PC-3 (cell line): ENCODE measurements at regions not wholly inside any gene's neighbourhood (a gene's known extent, or its start where the extent isn't known, plus 50 kb on each side); places are given as distances from the start of the nearest gene placed in this dataset.

Experiments used
- ATAC-seq: fragments of 200-7000 bp; cut with Tn5 transposase; 2 replicates; pipeline ENCODE4 v1.9.1; 2020; ENCODE audit warnings: mild to moderate bottlenecking, moderate library complexity
- BruUV-seq: library from RNA; stranded (reverse); fragments of 400-500 nt; replicated peaks from 2 replicates; lab custom pipeline; 2021; lab: Mats Ljungman, UMichigan
- CTCF ChIA-PET: fragments of 300-600 bp; sonication (Branson Sonifier 250); formaldehyde crosslinking; loops from one replicate; lab custom pipeline; 2022; ENCODE audit warnings: antibody characterized with exemption; lab: Charles Lee
- POLR2A ChIA-PET: fragments of 300-600 bp; sonication (Branson Sonifier 250); formaldehyde crosslinking; loops from one replicate; lab custom pipeline; 2022; ENCODE audit warnings: antibody characterized with exemption; ENCODE audit not compliant: unreplicated experiment; lab: Charles Lee
- DNase-seq: peaks from one replicate; pipeline ENCODE4 v3.0.0-alpha.2; 2015
- H2AFZ ChIP-seq: fragments of 300-600 bp; sonication (generic); 2 replicates; pipeline ENCODE4 v1.6.0; 2016; ENCODE audit warnings: antibody characterized with exemption, low read length
- H3F3A ChIP-seq: fragments of 300-600 bp; sonication (generic); one replicate; pipeline ENCODE4 v1.6.0; 2017; ENCODE audit warnings: antibody characterized with exemption, low read length, control low read depth, mild to moderate bottlenecking; ENCODE audit not compliant: unreplicated experiment
- H3K27ac ChIP-seq: fragments of 300-600 bp; sonication (generic); 2 replicates; pipeline ENCODE4 v1.5.1; 2016; ENCODE audit warnings: mild to moderate bottlenecking, low read length
- H3K27me3 ChIP-seq: fragments of 300-600 bp; sonication (generic); 2 replicates; pipeline ENCODE4 v1.6.1; 2016; ENCODE audit warnings: low read length, mixed read lengths
- H3K36me3 ChIP-seq: fragments of 300-600 bp; sonication (generic); 2 replicates; pipeline ENCODE4 v1.6.1; 2016; ENCODE audit warnings: low read depth, mixed run types, low read length, mixed read lengths
- H3K4me1 ChIP-seq: fragments of 300-600 bp; sonication (generic); 2 replicates; pipeline ENCODE4 v1.5.1; 2016; ENCODE audit warnings: low read length; ENCODE audit not compliant: insufficient read depth
- H3K4me2 ChIP-seq: fragments of 300-600 bp; sonication (generic); 2 replicates; pipeline ENCODE4 v1.6.0; 2016; ENCODE audit warnings: low read length
- H3K4me3 ChIP-seq: fragments of 300-600 bp; sonication (generic); 2 replicates; pipeline ENCODE4 v1.5.1; 2016; ENCODE audit warnings: mild to moderate bottlenecking, low read length, mixed read lengths
- H3K79me2 ChIP-seq: fragments of 300-600 bp; sonication (generic); 2 replicates; pipeline ENCODE4 v1.6.1; 2017; ENCODE audit warnings: low read length, mixed read lengths
- H3K9ac ChIP-seq: fragments of 300-600 bp; sonication (generic); 2 replicates; pipeline ENCODE4 v1.6.0; 2016; ENCODE audit warnings: mild to moderate bottlenecking, low read length
- H3K9me2 ChIP-seq: fragments of 300-600 bp; sonication (generic); replicated peaks from 2 replicates; pipeline ENCODE4 v1.6.1; 2016; ENCODE audit warnings: mixed run types, low read length, mixed read lengths
- H3K9me3 ChIP-seq: fragments of 300-600 bp; sonication (generic); 2 replicates; pipeline ENCODE4 v1.6.1; 2016; ENCODE audit warnings: low read length, mixed read lengths
- H4K20me1 ChIP-seq: fragments of 300-600 bp; sonication (generic); 2 replicates; pipeline ENCODE4 v1.6.1; 2016; ENCODE audit warnings: low read length, mixed read lengths
- CTCF ChIP-seq: fragments of 300-600 bp; sonication (generic); conservative IDR thresholded peaks from 2 replicates; pipeline ENCODE4 v1.5.1; 2017; ENCODE audit warnings: antibody characterized with exemption, low read depth, mild to moderate bottlenecking, low read length
- EZH2 ChIP-seq: fragments of 300-600 bp; sonication (generic); IDR thresholded peaks from one replicate; pipeline ENCODE4 v1.6.1; 2017; ENCODE audit warnings: antibody characterized with exemption, mild to moderate bottlenecking, low read length; ENCODE audit not compliant: unreplicated experiment
- EZH2phosphoT487 ChIP-seq: fragments of 300-600 bp; sonication (generic); IDR thresholded peaks from 2 replicates; pipeline ENCODE4 v1.6.1; 2018; ENCODE audit warnings: mild to moderate bottlenecking, antibody characterized with exemption, low read length, borderline replicate concordance
- intact Hi-C: fragments of 100-400 bp; cut with micrococcal nuclease; formaldehyde crosslinking; loops from 2 replicates; pipeline ENCODE4 v1.9.0; 2023

DNA sequence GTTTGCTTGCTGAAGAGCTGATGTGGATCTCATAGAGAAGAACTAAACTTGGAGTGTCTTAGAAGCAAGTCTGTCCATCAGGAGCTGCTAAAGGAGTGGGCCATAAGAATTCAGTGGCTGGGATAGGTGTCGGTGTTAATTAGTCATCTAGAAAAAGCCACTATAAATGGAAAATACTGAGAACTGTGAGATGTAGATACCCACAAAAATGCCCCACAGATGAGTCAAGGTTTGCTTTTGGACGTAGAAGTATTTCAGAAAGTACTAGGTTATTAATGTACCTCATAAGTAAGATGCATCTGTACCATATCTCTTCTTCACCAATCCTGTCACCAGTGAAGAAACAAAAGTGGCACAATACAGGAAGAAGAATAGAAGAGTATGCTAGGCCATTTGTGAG lies 530.9 kb upstream of the TGFBR2 start:
- Histone ChIP-seq H4K20me1 (no peaks in the 10 kb centered on the region), H3K9me3 (no peaks in the 10 kb centered on the region), H3K79me2 (no peaks in the 10 kb centered on the region), H3K4me3 (no peak overlapping the region), H2AFZ (no peak overlapping the region), H3K27me3 (no peaks in the 10 kb centered on the region), H3K4me2 (no peak overlapping the region), H3K9ac (no peak overlapping the region), H3F3A (no peaks in the 10 kb centered on the region), H3K27ac (no peak overlapping the region), H3K36me3 (no peaks in the 10 kb centered on the region), H3K9me2 (no peaks in the 10 kb centered on the region), H3K4me1 (no peaks in the 10 kb centered on the region)
- intact Hi-C loops = no loop called here
- POLR2A ChIA-PET = no interaction called here
- TF ChIP-seq EZH2phosphoT487 (no peak), EZH2 (no peak), CTCF (no peak)
- CTCF ChIA-PET = no interaction called here
- peak; percentile 8 for DNase-seq
- no TSS peak for BruUV-seq
- ATAC-seq = no peak; the same call in 1 of the 2 replicates

DNA sequence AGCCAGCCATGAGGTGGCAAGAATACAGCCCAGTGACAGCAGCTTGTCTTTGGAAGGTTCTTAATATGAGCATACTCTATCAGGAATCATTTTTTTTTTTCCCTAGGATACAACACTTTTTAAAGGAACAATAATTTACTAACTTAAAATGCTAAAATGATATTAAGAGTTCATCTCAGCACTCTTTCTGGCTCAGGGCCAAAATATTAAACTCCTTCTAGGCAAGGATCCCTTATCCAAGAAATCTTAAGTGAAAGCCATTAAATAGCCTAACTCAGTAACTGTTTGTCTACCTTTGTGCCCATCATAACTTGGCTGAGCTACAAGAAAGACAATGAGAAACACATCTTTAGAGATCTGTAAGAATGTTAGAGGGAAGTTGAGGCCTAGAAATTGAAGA lies 529.5 kb upstream of the TGFBR2 start:
- no peaks in the 10 kb centered on the region for H4K20me1 ChIP-seq
- no TSS peak for BruUV-seq
- ATAC-seq = no peak
- intact Hi-C loops = no loop called here
- CTCF ChIA-PET = no interaction called here
- no peak for TF ChIP-seq EZH2phosphoT487
- no peak overlapping the region for H3K4me2 ChIP-seq
- H3K27me3 ChIP-seq = no peaks in the 10 kb centered on the region
- H3K4me3 ChIP-seq = no peak overlapping the region
- POLR2A ChIA-PET = no interaction called here
- no peak overlapping the region for H3K9ac ChIP-seq
- no peaks in the 10 kb centered on the region for H3K36me3 ChIP-seq
- peaks cover 4% of the 10 kb centered on the region for H3K4me1 ChIP-seq
- H3K9me2 ChIP-seq = no peaks in the 10 kb centered on the region
- H2AFZ ChIP-seq = no peak overlapping the region
- H3K9me3 ChIP-seq = no peaks in the 10 kb centered on the region
- no peaks in the 10 kb centered on the region for H3K79me2 ChIP-seq
- DNase-seq = no peak
- no peaks in the 10 kb centered on the region for H3F3A ChIP-seq
- H3K27ac ChIP-seq = no peak overlapping the region

DNA sequence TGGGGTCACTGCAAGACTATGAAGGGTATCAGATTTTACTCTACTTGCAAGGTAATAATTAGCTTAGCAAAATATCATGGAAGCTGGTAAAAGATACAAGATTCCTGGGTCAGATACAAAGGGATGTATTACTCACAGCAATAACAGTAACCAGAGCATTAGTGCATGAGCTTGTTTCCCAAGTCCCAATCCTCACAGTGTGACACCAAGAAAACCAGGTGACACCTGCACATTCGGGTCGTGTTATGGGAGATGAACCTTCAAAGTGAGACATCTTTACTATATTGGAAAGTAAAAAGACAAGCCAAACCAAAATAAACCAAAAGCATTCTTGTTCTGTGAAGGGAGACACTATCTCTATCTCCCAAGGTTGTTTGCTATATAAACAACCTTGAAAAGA lies 528.7 kb upstream of the TGFBR2 start:
- Histone ChIP-seq H4K20me1 (no peaks in the 10 kb centered on the region), H3K9me2 (no peaks in the 10 kb centered on the region), H3K27me3 (no peaks in the 10 kb centered on the region), H3K4me3 (no peak overlapping the region), H3K4me2 (no peak overlapping the region), H3K27ac (no peak overlapping the region), H3K9ac (no peak overlapping the region), H3K36me3 (no peaks in the 10 kb centered on the region), H2AFZ (no peak overlapping the region), H3K9me3 (no peaks in the 10 kb centered on the region), H3K79me2 (no peaks in the 10 kb centered on the region), H3F3A (no peaks in the 10 kb centered on the region), H3K4me1 (peaks cover 9% of the 10 kb centered on the region)
- TF ChIP-seq CTCF = no peak
- no peak for TF ChIP-seq EZH2
- TF ChIP-seq EZH2phosphoT487 = no peak
- ChIA-PET CTCF (no interaction called here), POLR2A (no interaction called here)
- intact Hi-C loops = no loop called here
- DNase-seq (no peak), ATAC-seq (no peak)
- no TSS peak for BruUV-seq
